K562 (cell line): ENCODE measurements at regions not wholly inside any gene's neighbourhood (a gene's known extent, or its start where the extent isn't known, plus 50 kb on each side); places are given as distances from the start of the nearest gene placed in this dataset.
A peak's percentile ranks its signal among the peaks of the same experiment; 100 is the strongest.

Experiments used
- ATAC-seq: fragments of 200-7000 bp; cut with Tn5 transposase; 3 replicates; pipeline ENCODE4 v1.9.1; 2020; ENCODE audit warnings: moderate library complexity
- BruUV-seq: library from RNA; stranded (reverse); fragments of 400-500 nt; replicated peaks from 2 replicates; lab custom pipeline; 2021; lab: Mats Ljungman, UMichigan
- CTCF ChIA-PET: fragments of 300-600 bp; formaldehyde crosslinking; extraction: SDS; loops from one replicate; lab custom pipeline; 2021; ENCODE audit warnings: low intra/inter-chr PET ratio; lab: Yijun Ruan, JAX
- POLR2A ChIA-PET: fragments of 300-600, 350-650 bp; sonication (Branson Sonifier 250); formaldehyde crosslinking; extraction: SDS; loops from one replicate; lab custom pipeline; 2021; ENCODE audit warnings: antibody characterized with exemption, inconsistent platforms; lab: Yijun Ruan, JAX
- DNase-seq, 4 experiments: peaks; one replicate each; pipeline versions ENCODE4 v3.0.0 to v3.0.0-alpha.2; 2011 to 2018; ENCODE audit warnings: low spot score in 3 of 4, mixed read lengths in 3 of 4; ENCODE audit errors: extremely low read depth in 1 of 4
- FAIRE-seq: peaks from 2 replicates; lab custom pipeline; 2011; peaks lifted over from hg19 to GRCh38; lab: Jason Lieb, UNC
- H2AFZ ChIP-seq: 2 replicates; pipeline ENCODE4 v1.6.0; 2011; ENCODE audit warnings: low read depth, low read length, control low read depth, inconsistent platforms
- H3K27ac ChIP-seq: fragments of 200-600 bp; 3 replicates; pipeline ENCODE4 v1.8.0; 2011; ENCODE audit warnings: low read depth, mild to moderate bottlenecking, control low read depth, inconsistent platforms, low read length, moderate library complexity, mixed read lengths; ENCODE audit errors: extremely low read depth
- H3K27me3 ChIP-seq, 2 experiments: fragments of 300-600 bp in 1 of 2; 2 replicates in 1 of 2; 3 replicates in 1 of 2; pipeline versions ENCODE4 v1.6.0 to v1.8.0; 2011; ENCODE audit warnings: inconsistent platforms in 2 of 2, low read length in 2 of 2, mild to moderate bottlenecking in 1 of 2, mixed read lengths in 1 of 2, moderate library complexity in 1 of 2; ENCODE audit not compliant: control insufficient read depth in 2 of 2, insufficient read depth in 2 of 2
- H3K36me3 ChIP-seq: fragments of 300-600 bp; 3 replicates; pipeline ENCODE4 v1.8.0; 2011; ENCODE audit warnings: mild to moderate bottlenecking, low read length, inconsistent platforms; ENCODE audit not compliant: control insufficient read depth, insufficient read depth
- H3K4me1 ChIP-seq, 2 experiments: fragments of 200-600 bp in 1 of 2; replicated peaks in 1 of 2; 2 replicates in 1 of 2; 3 replicates in 1 of 2; pipeline versions ENCODE4 v1.5.1 to v1.8.0; 2011; ENCODE audit warnings: inconsistent platforms in 2 of 2, low read length in 2 of 2, mild to moderate bottlenecking in 1 of 2, mixed read lengths in 1 of 2, moderate library complexity in 1 of 2; ENCODE audit not compliant: control insufficient read depth in 2 of 2, insufficient read depth in 2 of 2
- H3K4me2 ChIP-seq: 2 replicates; pipeline ENCODE4 v1.6.1; 2011; ENCODE audit warnings: low read length, control low read depth, inconsistent platforms, mixed read lengths; ENCODE audit not compliant: insufficient read depth
- H3K4me3 ChIP-seq: fragments of 200-600 bp; sonication (generic), shearing (Covaris generic); 2 replicates; pipeline ENCODE4 v1.5.1; 2016; ENCODE audit warnings: control low read depth, inconsistent platforms
- H3K79me2 ChIP-seq: fragments of 200-600 bp; 3 replicates; pipeline ENCODE4 v1.8.0; 2011; ENCODE audit warnings: low read length, inconsistent platforms; ENCODE audit not compliant: control insufficient read depth, insufficient read depth
- H3K9ac ChIP-seq, 2 experiments: 2 replicates each; pipeline versions ENCODE4 v1.6.0 to v1.6.1; 2011; ENCODE audit warnings: low read depth in 2 of 2, low read length in 2 of 2, control low read depth in 1 of 2, inconsistent platforms in 1 of 2, mild to moderate bottlenecking in 1 of 2, mixed read lengths in 1 of 2; ENCODE audit not compliant: insufficient read depth in 1 of 2
- H3K9me1 ChIP-seq: one replicate; pipeline ENCODE4 v1.6.0; 2011; ENCODE audit warnings: inconsistent platforms, mild to moderate bottlenecking, low read length, moderate library complexity; ENCODE audit not compliant: control insufficient read depth, insufficient read depth
- H3K9me3 ChIP-seq: replicated peaks from 2 replicates; pipeline ENCODE4 v1.5.1; 2011; ENCODE audit warnings: low read depth, low read length, inconsistent platforms; ENCODE audit not compliant: control insufficient read depth, insufficient read depth
- H4K20me1 ChIP-seq: replicated peaks from 2 replicates; pipeline ENCODE4 v1.6.1; 2011; ENCODE audit warnings: low read length, inconsistent platforms, mixed read lengths; ENCODE audit not compliant: control insufficient read depth, insufficient read depth
- BDP1 ChIP-seq: IDR thresholded peaks from 3 replicates; pipeline ENCODE4 v1.6.1; 2011; ENCODE audit not compliant: insufficient read length, insufficient read depth
- DDX20 ChIP-seq: fragments of 450-650 bp; IDR thresholded peaks from 2 replicates; pipeline ENCODE4 v1.6.1; 2016; ENCODE audit warnings: missing genetic modification characterization, low read depth, mild to moderate bottlenecking, missing compliant biosample characterization, moderate library complexity
- MAFF ChIP-seq: IDR thresholded peaks from 2 replicates; pipeline ENCODE4 v1.6.1; 2012; ENCODE audit warnings: low read length, improper control_type of control experiment
- MAFG ChIP-seq: fragments of 450-650 bp; conservative IDR thresholded peaks from 2 replicates; pipeline ENCODE4 v1.6.1; 2016; ENCODE audit warnings: missing genetic modification characterization, missing compliant biosample characterization
- MAFK ChIP-seq: IDR thresholded peaks from 2 replicates; pipeline ENCODE4 v1.6.1; 2011; ENCODE audit warnings: low read length, improper control_type of control experiment
- PHB2 ChIP-seq: fragments of 450-650 bp; IDR thresholded peaks from 2 replicates; pipeline ENCODE4 v1.6.1; 2017; ENCODE audit warnings: low read depth
- PHF8 ChIP-seq: fragments of 200-600 bp; sonication (generic); IDR thresholded peaks from 2 replicates; pipeline ENCODE4 v1.6.1; 2012; ENCODE audit warnings: mixed run types, mild to moderate bottlenecking, inconsistent platforms, low read length, moderate library complexity, borderline replicate concordance
- RAD51 ChIP-seq: fragments of 450-650 bp; IDR thresholded peaks from 2 replicates; pipeline ENCODE4 v1.7.1; 2016; ENCODE audit warnings: low read depth, mild to moderate bottlenecking, borderline replicate concordance
- RFX5 ChIP-seq: IDR thresholded peaks from 2 replicates; pipeline ENCODE4 v1.6.1; 2011; ENCODE audit warnings: low read depth, mild to moderate bottlenecking, improper control_type of control experiment, low read length
- SIN3A ChIP-seq, 2 experiments: fragments of 150-350 bp in 1 of 2; IDR thresholded peaks; 2 replicates each; pipeline ENCODE4 v1.6.1; 2011 to 2016; ENCODE audit warnings: borderline replicate concordance in 2 of 2, low read depth in 2 of 2, low read length in 2 of 2, mild to moderate bottlenecking in 2 of 2, moderate library complexity in 2 of 2; ENCODE audit not compliant: control insufficient read depth in 1 of 2
- SIX5 ChIP-seq, 2 experiments: IDR thresholded peaks; 2 replicates each; pipeline ENCODE4 v1.6.1; 2011; ENCODE audit warnings: low read length in 2 of 2, borderline replicate concordance in 1 of 2, low read depth in 1 of 2, mild to moderate bottlenecking in 1 of 2, moderate library complexity in 1 of 2; ENCODE audit not compliant: insufficient read depth in 1 of 2
- SREBF1 ChIP-seq: fragments of 150-350 bp; IDR thresholded peaks from 2 replicates; pipeline ENCODE4 v1.6.1; 2014; ENCODE audit warnings: antibody characterized with exemption, low read depth, low read length, borderline replicate concordance
- SRSF3 ChIP-seq: fragments of 200-400 bp; formaldehyde crosslinking; IDR thresholded peaks from 2 replicates; pipeline ENCODE4 v1.6.1; 2016; ENCODE audit warnings: mild to moderate bottlenecking, low read length, moderate library complexity; ENCODE audit not compliant: insufficient read depth
- SRSF9 ChIP-seq: fragments of 200-400 bp; formaldehyde crosslinking; IDR thresholded peaks from 2 replicates; pipeline ENCODE4 v1.6.1; 2017; ENCODE audit warnings: low read depth, low read length, borderline replicate concordance
- ZKSCAN3 ChIP-seq: fragments of 250-450 bp; sonication (Bioruptor Pico); IDR thresholded peaks from 2 replicates; pipeline ENCODE4 v1.4.0; 2020
- whole genome bisulfite sequencing: fragments of 100-300 bp; shearing (Covaris generic); methylation state at CpG from one replicate; pipeline ENCODE4 v1.1.6; 2016; ENCODE audit warnings: low coverage, mixed read lengths; ENCODE audit not compliant: insufficient coverage; ENCODE audit errors: missing lambda C conversion rate; 5-methylcytosine and 5-hydroxymethylcytosine counted together
- in situ Hi-C: fragments of 300-500 bp; cut with MboI; formaldehyde crosslinking; loops from 4 replicates; pipeline ENCODE4 v1.15.0; 2018; ENCODE audit warnings: inconsistent platforms, mixed read lengths
- intact Hi-C: fragments of 100-400 bp; cut with micrococcal nuclease; formaldehyde crosslinking; loops from 2 replicates; pipeline ENCODE4 v1.14.2; 2022
- TF ChIP-seq, protein P1 (sequence below), 3 experiments: fragments of 200-800 bp in 1 of 3; sonication (Bioruptor generic) in 1 of 3; sonication (generic) in 1 of 3; formaldehyde crosslinking in 1 of 3; IDR thresholded peaks; 2 replicates each; pipeline versions ENCODE4 v1.6.1 to v1.8.0; 2016 to 2022; ENCODE audit warnings: mild to moderate bottlenecking in 2 of 3, missing compliant biosample characterization in 2 of 3, missing genetic modification characterization in 2 of 3, missing genetic modification reagents in 1 of 3

DNA sequence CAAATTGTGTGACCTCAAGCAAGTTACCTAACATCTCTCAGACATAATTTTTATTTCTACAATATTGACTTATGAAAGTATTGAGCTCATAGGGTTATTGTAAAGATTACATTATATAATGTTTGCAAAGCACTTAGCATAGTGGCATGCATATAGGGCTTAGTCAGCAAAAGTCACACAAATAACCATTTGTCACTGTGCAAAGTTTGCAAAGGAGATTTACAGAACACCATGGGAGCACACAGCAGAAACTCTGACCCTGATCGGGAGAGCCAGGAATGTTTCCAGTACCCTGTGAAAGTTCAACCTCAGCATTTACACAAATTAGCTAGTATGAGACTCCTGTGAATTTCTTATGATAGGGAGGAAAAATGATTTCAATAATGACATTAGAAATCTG lies 804.6 kb upstream of the RAG2 start:
- 0% methylated on average over 1 of the region's 1 CpG for WGBS
- no peak overlapping the region for H3K4me3 ChIP-seq
- no peak overlapping the region for H3K9ac ChIP-seq
- in situ Hi-C loops, result no loop called here
- no peak overlapping the region for H2AFZ ChIP-seq
- no peaks in the 10 kb centered on the region for H3K36me3 ChIP-seq
- no peak overlapping the region for H3K4me2 ChIP-seq
- no peak for FAIRE-seq
- ChIA-PET POLR2A (no interaction called here), CTCF (no interaction called here)
- intact Hi-C loops, result no loop called here
- TF ChIP-seq MAFK (peak; percentile 34), MAFG (tag) (peak; percentile 46; the same call in 1 of the 2 replicates), DDX20 (tag) (no peak), MAFF (peak; percentile 18; the same call in 1 of the 2 replicates)
- no peaks in the 10 kb centered on the region for H3K79me2 ChIP-seq
- no peaks in the 10 kb centered on the region for H4K20me1 ChIP-seq
- no peaks in the 10 kb centered on the region for H3K9me3 ChIP-seq
- H3K4me1 ChIP-seq, result no peaks in the 10 kb centered on the region
- DNase-seq, result no peak
- no TSS peak for BruUV-seq
- no peak for ATAC-seq
- H3K27me3 ChIP-seq, result no peaks in the 10 kb centered on the region
- no peak overlapping the region for H3K27ac ChIP-seq
- H3K9me1 ChIP-seq, result no peaks in the 10 kb centered on the region

DNA sequence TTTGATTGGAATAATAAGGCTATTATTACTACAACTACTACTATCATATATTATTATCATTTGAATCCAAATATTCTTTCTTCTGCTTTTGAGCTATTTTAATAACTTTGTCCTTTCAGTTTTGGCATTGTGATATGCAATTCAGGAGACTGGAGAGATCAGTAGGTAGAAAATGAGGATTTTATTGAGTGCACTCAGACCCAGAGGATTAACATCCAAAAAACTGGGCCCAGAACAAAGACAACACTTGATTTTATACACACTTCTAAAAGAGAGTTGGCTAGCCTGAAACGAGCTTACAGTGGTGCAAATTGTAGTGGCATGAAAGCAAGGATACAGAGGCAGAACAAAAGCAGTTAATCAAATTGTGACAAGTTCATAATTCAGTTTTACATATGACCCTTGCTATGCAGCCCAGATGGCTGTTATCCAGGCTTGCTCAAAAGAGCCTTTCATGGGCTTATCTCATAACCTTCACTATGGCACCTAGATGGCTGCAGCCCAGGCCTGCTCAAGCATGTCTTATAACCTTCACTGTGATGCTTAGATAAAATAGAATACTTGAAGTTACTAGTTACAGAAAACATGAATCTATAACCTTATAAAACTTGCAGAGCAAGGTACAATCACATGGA lies 796.3 kb upstream of the RAG2 start:
- H3K27ac ChIP-seq, result no peak overlapping the region
- H3K4me2 ChIP-seq, result no peak overlapping the region
- ChIA-PET CTCF (no interaction called here), POLR2A (no interaction called here)
- 0% methylated on average over 1 of the region's 1 CpG for WGBS
- BruUV-seq, result no TSS peak
- no peaks in the 10 kb centered on the region for H3K79me2 ChIP-seq
- no peaks in the 10 kb centered on the region for H3K36me3 ChIP-seq
- H3K4me3 ChIP-seq, result no peak overlapping the region
- H2AFZ ChIP-seq, result no peak overlapping the region
- no peaks in the 10 kb centered on the region for H3K27me3 ChIP-seq
- in situ Hi-C loops, result no loop called here
- intact Hi-C loops, result no loop called here
- DNase-seq, result peak in 1 of 4 experiments; percentile 6
- ATAC-seq, result no peak
- H3K4me1 ChIP-seq, result no peaks in the 10 kb centered on the region
- no peaks in the 10 kb centered on the region for H4K20me1 ChIP-seq
- no peak for FAIRE-seq
- no peaks in the 10 kb centered on the region for H3K9me3 ChIP-seq
- H3K9me1 ChIP-seq, result no peaks in the 10 kb centered on the region
- no peak overlapping the region for H3K9ac ChIP-seq
- TF ChIP-seq PHF8 (no peak), SRSF3 (no peak), PHB2 (no peak), SREBF1 (no peak), RFX5 (no peak), SIX5 (IDR thresholded peaks at IDR 0.05; ENCODE audit: borderline replicate concordance in 1 of 2, insufficient read depth in 1 of 2, low read depth in 1 of 2, low read length in 2 of 2) (no peak), SIN3A (IDR thresholded peaks at IDR 0.05; ENCODE audit: borderline replicate concordance in 2 of 2, control insufficient read depth in 1 of 2, low read depth in 2 of 2, low read length in 2 of 2) (no peak), SRSF9 (no peak), BDP1 (no peak), RAD51 (no peak), ZKSCAN3 (CRISPR knock-in tag) (no peak)
- TF ChIP-seq, protein P1, sequence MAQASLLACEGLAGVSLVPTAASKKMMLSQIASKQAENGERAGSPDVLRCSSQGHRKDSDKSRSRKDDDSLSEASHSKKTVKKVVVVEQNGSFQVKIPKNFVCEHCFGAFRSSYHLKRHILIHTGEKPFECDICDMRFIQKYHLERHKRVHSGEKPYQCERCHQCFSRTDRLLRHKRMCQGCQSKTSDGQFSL (CRISPR knock-in tag; IDR thresholded peaks at IDR 0.05), result no peak
- TF ChIP-seq, protein P1 (tag; IDR thresholded peaks at IDR 0.05), result no peak
